ENCODE measurements at regions not wholly inside any gene's neighbourhood (a gene's known extent, or its start where the extent isn't known, plus 50 kb on each side); places are given as distances from the start of the nearest gene placed in this dataset.
A peak's percentile ranks its signal among the peaks of the same experiment; 100 is the strongest.
"Not testable (repeated sequence)": the region's sequence is repeated elsewhere in the genome, so short reads cannot be mapped to it uniquely, and the experiment has no call there.

- DNase-seq (ENCODE audit: low spot score): peak; percentile 2
These were observed 426.7 kb upstream of the ARX start for GRCh38 chrX:25442499-25442898.

GRCh38 chrX:25433307-25433706 is 417.5 kb upstream of the ARX start:
- no peak for DNase-seq (ENCODE audit: low spot score)

DNA sequence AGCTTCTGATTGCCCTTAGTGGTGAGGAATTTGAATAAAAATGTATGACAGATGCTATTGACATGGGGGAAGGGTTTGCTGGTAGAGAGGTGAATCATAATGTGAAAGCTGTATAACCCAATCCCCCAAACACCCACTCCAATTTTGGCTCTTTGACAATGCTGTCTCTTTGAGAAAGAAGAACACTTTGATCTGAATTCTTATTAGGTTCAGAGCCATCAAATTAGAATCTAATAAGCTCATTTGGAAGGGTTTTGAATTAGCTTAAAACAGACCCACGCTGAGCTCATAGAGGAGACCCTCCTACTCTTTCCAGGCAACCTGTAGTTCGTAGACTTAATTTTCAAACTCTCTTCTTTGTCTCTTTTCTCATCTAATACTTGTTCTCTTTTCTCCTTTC is 416.6 kb upstream of the ARX start:
- no peak for DNase-seq (ENCODE audit: low spot score)

DNA sequence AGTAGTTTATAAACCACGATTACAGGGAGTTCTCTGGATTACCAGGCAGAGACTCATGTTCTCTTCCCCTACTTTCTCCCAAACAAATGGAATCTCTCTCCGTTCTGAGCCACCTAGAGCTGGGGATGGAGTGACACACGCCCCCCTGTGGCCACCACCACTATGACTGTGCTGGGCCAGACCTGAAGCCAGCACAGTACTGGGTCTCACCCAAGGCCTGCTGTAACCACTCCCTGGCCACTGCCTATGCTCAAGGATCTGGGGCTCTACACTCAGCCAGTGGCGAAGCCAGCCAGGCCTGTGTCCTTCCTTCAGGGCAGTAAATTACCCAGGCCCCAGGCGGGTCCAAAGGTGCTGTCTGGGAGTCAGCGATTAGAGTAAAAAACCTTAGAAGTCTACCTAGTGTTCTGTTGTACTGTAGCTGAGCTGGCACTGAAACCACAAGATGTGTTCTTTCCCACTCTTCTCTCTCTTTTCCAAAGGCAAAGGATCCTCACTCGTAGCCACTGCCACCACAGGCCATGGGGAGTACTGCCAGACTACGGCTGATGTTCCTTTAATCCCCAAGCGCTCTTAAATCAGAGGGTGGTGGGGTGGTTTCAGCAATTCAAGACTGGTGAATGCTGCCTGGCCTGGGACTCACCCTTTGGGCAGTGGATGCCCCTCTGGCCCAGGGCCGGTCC is 412.2 kb upstream of the ARX start:
- no peak for DNase-seq (ENCODE audit: low spot score)

DNA sequence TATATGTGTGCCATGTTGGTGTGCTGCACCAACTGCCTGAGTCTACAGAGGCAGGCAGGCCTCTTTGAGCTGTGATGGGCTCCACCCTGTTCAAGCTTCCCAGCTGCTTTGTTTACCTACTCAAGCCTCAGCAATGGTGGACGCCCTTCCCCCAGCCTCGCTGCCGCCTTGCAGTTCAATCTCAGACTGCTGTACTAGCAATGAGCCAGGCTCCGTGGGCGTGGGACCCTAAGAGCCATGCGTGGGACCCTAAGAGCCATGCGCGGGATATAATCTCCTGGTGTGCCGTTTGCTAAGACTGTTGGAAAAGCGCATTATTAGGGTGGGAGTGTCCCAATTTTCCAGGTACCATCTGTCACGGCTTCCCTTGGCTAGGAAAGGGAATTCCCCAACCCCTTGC is 388.4 kb upstream of the ARX start:
- not testable (repeated sequence) for DNase-seq (ENCODE audit: low spot score)

DNA sequence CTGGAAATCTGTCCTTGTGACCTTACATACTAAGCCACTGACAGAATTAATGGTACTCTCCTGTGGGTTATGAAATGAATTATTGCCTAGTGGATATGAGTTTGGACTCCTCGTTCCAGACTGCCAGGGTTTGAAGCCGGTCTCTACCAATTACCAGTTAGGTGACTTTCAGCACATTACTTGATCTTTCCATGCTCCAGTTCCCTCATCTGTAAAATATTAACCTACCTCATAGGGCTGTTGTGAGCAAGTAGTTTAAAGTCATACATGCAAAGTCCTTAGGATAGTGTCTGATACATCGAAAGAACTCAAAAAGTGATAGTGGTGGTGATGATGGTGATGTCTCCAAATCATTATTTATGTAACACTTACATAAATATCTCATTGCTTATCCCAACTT is 373.5 kb upstream of the ARX start:
- DNase-seq (ENCODE audit: low spot score): no peak

GRCh38 chrX:25383196-25383595 is 367.4 kb upstream of the ARX start:
- no peak for DNase-seq (ENCODE audit: low spot score)

DNA sequence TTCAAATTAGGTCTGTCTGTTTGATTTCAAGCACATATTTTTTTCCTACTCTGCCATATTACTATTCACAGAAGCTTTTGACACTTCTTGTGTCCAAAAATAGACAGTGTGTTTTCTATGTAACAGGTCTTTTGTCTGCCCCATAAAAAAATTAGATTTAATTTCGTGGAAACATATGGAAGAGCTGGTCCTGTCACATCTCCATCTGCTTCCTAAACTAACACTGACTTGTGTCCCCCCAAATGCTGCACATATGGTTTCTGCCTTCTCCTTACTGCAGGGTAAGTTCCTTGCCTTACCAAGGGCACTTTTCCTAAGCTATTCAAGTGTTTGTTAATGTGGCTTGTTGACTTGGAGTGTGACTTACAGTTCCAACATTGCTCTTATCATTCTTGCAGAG is 340.7 kb upstream of the ARX start:
- DNase-seq (ENCODE audit: low spot score): no peak

DNA sequence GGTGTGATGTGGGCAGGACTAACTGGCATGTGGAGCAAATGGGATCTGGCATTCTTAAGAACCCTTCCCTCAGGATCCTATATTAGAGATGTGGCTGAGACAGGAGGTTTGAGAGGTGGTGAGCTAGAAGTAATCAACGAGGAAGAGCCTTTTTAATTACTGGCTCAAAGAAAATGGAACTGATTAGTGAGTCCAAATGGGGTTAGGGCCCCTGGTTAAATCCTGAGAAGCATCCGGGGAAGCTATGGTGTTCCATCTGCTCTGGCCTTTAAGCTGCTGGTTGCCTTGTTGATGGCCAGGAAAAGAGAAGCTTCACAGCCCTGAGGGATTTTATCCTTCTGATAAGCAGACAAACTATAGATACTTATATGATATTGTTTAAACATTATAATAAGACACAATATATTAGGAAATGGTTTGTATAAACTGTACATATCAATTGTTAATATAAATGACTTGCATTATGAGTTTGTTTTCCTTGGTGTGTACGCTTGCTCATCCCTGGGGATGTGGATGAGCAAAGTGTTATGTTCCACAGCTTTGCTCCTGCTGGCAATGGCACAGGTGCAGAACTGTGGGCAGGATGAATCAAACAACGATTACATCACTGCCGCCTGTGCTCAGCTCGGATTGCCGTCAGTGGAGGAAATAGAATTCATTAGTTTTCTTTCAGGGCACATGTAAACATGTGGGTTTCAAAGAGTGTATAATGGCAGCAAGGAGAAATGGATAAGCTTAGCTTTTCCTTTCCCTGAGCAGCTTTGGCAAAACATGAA is 328.6 kb upstream of the ARX start:
- no peak for DNase-seq (ENCODE audit: low spot score)

DNA sequence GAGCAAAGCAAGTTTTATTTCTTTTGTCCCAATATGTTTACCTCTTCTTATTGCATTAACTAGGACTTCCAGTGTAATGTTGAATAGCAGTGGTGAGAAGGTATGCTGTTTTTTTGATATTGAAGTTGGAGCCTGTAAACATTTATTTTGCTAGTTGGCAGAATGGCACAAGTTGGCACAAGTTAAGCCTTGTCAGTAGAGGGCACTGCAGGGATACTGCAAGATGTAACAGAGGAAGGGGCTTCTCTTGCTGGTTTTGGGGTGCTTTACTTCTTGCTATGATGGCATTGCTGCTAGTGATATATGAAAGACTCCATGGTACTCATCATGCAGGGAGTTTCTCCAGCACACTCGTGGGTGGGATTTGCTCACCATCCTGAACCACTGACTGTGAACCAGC is 327.3 kb upstream of the ARX start:
- DNase-seq (ENCODE audit: low spot score): no peak

DNA sequence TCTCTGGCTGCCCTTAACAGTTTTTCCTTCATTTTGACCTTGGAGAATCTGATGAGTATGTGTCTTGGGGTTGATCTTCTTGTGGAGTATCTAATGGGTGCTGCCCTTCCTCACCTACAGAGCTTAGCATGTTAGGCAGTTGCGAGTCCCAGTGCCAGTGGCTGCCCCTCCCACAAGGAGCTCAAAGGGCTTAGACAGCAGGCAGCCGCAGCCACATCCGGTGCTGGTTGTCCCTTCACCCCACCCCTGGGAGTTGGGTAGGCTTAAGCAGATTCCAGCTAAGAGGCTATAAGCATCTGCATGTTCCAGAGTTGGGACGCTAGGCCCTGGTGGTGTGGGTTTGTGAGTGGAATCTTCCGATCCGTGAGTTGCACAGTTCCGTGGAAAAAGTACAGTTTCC is 322.1 kb upstream of the ARX start:
- DNase-seq (ENCODE audit: low spot score): no peak

- no peak for DNase-seq (ENCODE audit: low spot score)
These were observed 285.2 kb upstream of the ARX start for GRCh38 chrX:25300994-25301393.

DNA sequence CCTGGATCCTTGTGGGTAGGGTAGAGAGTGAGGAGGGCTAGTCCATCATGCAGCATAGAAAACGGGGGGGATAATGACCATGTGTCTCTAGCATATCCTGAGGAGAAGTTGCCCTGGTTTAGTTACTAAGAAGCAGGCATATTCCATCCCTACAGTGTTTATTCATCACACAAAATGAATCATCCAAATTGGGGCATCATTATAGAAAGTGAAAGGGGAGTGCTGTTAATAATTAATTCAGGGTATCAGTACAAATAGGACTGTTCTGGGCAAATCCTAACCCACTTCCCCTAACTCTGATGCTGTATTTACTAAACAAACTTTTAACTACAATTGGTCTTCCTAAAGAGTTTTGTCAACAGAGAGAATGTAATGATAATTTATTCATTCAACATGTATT is 281.1 kb upstream of the ARX start:
- no peak for DNase-seq (ENCODE audit: low spot score)

DNA sequence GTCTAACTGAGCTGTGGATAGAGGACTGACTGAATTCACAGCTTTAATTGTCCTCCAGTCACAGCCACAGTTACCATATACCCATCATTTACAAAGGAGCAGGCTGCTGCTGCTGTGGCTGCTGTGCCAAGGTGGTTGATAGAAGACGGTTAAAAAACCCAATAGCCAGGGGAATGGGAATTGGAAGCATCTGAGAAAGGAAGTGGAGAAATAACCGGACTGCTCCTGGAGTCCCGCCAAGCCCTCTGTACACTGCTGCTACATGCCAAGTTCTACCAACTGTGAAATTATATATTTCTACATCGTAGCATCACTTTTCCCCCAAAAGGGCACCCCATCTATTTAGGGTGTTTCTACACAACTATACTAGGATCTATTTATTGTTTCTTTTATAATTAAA is 279.7 kb upstream of the ARX start:
- DNase-seq (ENCODE audit: low spot score): no peak

GRCh38 chrX:25290132-25290531 is 274.4 kb upstream of the ARX start:
- DNase-seq (ENCODE audit: low spot score): no peak

GRCh38 chrX:25288676-25289075 is 272.9 kb upstream of the ARX start:
- DNase-seq (ENCODE audit: low spot score): no peak

- no peak for DNase-seq (ENCODE audit: low spot score)
These were observed 271.8 kb upstream of the ARX start for GRCh38 chrX:25287521-25287920.

GRCh38 chrX:25285598-25285997 is 269.8 kb upstream of the ARX start:
- DNase-seq (ENCODE audit: low spot score): no peak

GRCh38 chrX:25279510-25279909 is 263.7 kb upstream of the ARX start:
- no peak for DNase-seq (ENCODE audit: low spot score)

DNA sequence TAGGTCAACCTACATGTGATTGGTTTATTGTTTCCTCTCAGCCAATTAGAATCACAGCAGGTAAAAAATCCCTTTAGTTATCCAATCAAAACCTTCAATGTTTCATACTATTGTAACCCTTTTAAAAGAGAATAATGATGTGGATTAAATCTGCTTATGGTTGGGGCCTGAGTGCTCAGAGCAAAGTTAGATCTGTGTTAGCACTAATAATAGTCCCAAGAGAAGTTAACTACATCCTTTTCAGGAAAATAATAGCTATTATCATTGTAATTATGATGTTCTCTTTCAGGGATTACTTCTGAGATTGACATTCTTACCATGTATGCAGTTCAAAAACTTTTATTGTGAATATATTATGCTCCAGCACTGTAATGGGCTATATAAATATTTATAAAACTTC is 262.6 kb upstream of the ARX start:
- DNase-seq (ENCODE audit: low spot score): no peak

DNA sequence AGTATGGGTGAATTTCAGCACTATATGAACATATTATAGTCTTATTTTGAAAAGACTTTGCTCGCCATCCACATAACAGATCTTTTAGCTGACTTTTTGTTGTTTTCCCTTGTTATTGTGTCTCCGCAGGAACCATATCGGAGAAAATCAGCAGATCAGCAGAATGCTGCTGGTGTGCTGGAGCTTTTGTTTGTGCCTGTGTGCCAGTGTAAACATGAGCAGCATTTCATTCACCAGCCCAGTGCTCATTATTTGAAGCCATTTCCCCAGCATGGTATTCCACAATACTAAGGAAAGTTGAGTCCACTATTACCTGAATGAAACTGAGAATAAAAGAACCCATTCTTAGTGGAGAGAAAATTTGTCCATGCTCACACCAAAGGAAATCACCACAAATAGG is 261.8 kb upstream of the ARX start:
- no peak for DNase-seq (ENCODE audit: low spot score)

- DNase-seq (ENCODE audit: low spot score): no peak
These were observed 259.4 kb upstream of the ARX start for GRCh38 chrX:25275159-25275558.

- no peak for DNase-seq (ENCODE audit: low spot score)
These were observed 225.7 kb upstream of the ARX start for GRCh38 chrX:25241461-25241860.

- no peak for DNase-seq (ENCODE audit: low spot score)
These were observed 210.4 kb upstream of the ARX start for GRCh38 chrX:25226151-25226550.
